PC-3 (cell line): ENCODE measurements at regions not wholly inside any gene's neighbourhood (a gene's known extent, or its start where the extent isn't known, plus 50 kb on each side); places are given as distances from the start of the nearest gene placed in this dataset.
A peak's percentile ranks its signal among the peaks of the same experiment; 100 is the strongest.

Experiments
- ATAC-seq: fragments of 200-7000 bp; cut with Tn5 transposase; 2 replicates; pipeline ENCODE4 v1.9.1; 2020; ENCODE audit warnings: mild to moderate bottlenecking, moderate library complexity
- BruUV-seq: library from RNA; stranded (reverse); fragments of 400-500 nt; replicated peaks from 2 replicates; lab custom pipeline; 2021; lab: Mats Ljungman, UMichigan
- CTCF ChIA-PET: fragments of 300-600 bp; sonication (Branson Sonifier 250); formaldehyde crosslinking; loops from one replicate; lab custom pipeline; 2022; ENCODE audit warnings: antibody characterized with exemption; lab: Charles Lee
- POLR2A ChIA-PET: fragments of 300-600 bp; sonication (Branson Sonifier 250); formaldehyde crosslinking; loops from one replicate; lab custom pipeline; 2022; ENCODE audit warnings: antibody characterized with exemption; ENCODE audit not compliant: unreplicated experiment; lab: Charles Lee
- DNase-seq: peaks from one replicate; pipeline ENCODE4 v3.0.0-alpha.2; 2015
- H2AFZ ChIP-seq: fragments of 300-600 bp; sonication (generic); 2 replicates; pipeline ENCODE4 v1.6.0; 2016; ENCODE audit warnings: antibody characterized with exemption, low read length
- H3F3A ChIP-seq: fragments of 300-600 bp; sonication (generic); one replicate; pipeline ENCODE4 v1.6.0; 2017; ENCODE audit warnings: antibody characterized with exemption, low read length, control low read depth, mild to moderate bottlenecking; ENCODE audit not compliant: unreplicated experiment
- H3K27ac ChIP-seq: fragments of 300-600 bp; sonication (generic); 2 replicates; pipeline ENCODE4 v1.5.1; 2016; ENCODE audit warnings: mild to moderate bottlenecking, low read length
- H3K27me3 ChIP-seq: fragments of 300-600 bp; sonication (generic); 2 replicates; pipeline ENCODE4 v1.6.1; 2016; ENCODE audit warnings: low read length, mixed read lengths
- H3K36me3 ChIP-seq: fragments of 300-600 bp; sonication (generic); 2 replicates; pipeline ENCODE4 v1.6.1; 2016; ENCODE audit warnings: low read depth, mixed run types, low read length, mixed read lengths
- H3K4me1 ChIP-seq: fragments of 300-600 bp; sonication (generic); 2 replicates; pipeline ENCODE4 v1.5.1; 2016; ENCODE audit warnings: low read length; ENCODE audit not compliant: insufficient read depth
- H3K4me2 ChIP-seq: fragments of 300-600 bp; sonication (generic); 2 replicates; pipeline ENCODE4 v1.6.0; 2016; ENCODE audit warnings: low read length
- H3K4me3 ChIP-seq: fragments of 300-600 bp; sonication (generic); 2 replicates; pipeline ENCODE4 v1.5.1; 2016; ENCODE audit warnings: mild to moderate bottlenecking, low read length, mixed read lengths
- H3K79me2 ChIP-seq: fragments of 300-600 bp; sonication (generic); 2 replicates; pipeline ENCODE4 v1.6.1; 2017; ENCODE audit warnings: low read length, mixed read lengths
- H3K9ac ChIP-seq: fragments of 300-600 bp; sonication (generic); 2 replicates; pipeline ENCODE4 v1.6.0; 2016; ENCODE audit warnings: mild to moderate bottlenecking, low read length
- H3K9me2 ChIP-seq: fragments of 300-600 bp; sonication (generic); replicated peaks from 2 replicates; pipeline ENCODE4 v1.6.1; 2016; ENCODE audit warnings: mixed run types, low read length, mixed read lengths
- H3K9me3 ChIP-seq: fragments of 300-600 bp; sonication (generic); 2 replicates; pipeline ENCODE4 v1.6.1; 2016; ENCODE audit warnings: low read length, mixed read lengths
- H4K20me1 ChIP-seq: fragments of 300-600 bp; sonication (generic); 2 replicates; pipeline ENCODE4 v1.6.1; 2016; ENCODE audit warnings: low read length, mixed read lengths
- EZH2 ChIP-seq: fragments of 300-600 bp; sonication (generic); IDR thresholded peaks from one replicate; pipeline ENCODE4 v1.6.1; 2017; ENCODE audit warnings: antibody characterized with exemption, mild to moderate bottlenecking, low read length; ENCODE audit not compliant: unreplicated experiment
- EZH2phosphoT487 ChIP-seq: fragments of 300-600 bp; sonication (generic); IDR thresholded peaks from 2 replicates; pipeline ENCODE4 v1.6.1; 2018; ENCODE audit warnings: mild to moderate bottlenecking, antibody characterized with exemption, low read length, borderline replicate concordance
- intact Hi-C: fragments of 100-400 bp; cut with micrococcal nuclease; formaldehyde crosslinking; loops from 2 replicates; pipeline ENCODE4 v1.9.0; 2023
- TF ChIP-seq, protein P1 (sequence below): fragments of 300-600 bp; sonication (generic); conservative IDR thresholded peaks from 2 replicates; pipeline ENCODE4 v1.5.1; 2017; ENCODE audit warnings: antibody characterized with exemption, low read depth, mild to moderate bottlenecking, low read length

DNA sequence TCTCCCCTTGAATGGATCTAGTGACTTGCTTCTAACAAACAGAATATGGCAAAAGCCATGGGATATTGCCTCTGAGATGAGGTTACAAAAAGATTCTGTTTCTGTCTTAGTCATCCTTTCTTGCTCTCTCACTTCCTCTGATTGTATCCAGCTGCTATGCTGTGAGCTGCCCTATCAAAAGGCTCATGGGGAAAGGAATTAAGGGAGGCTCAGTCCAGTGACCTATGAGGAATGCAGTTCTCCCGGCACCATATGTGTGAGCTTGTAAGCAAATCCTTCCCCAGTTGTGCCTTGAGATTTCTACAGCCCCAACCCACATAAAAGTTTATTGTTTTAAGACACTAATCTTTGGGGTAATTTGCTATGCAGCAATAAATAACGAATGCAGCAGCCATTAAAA lies 183.1 kb downstream of the KLHL28 start:
- ATAC-seq (peak; percentile 62), DNase-seq (peak; percentile 55)

DNA sequence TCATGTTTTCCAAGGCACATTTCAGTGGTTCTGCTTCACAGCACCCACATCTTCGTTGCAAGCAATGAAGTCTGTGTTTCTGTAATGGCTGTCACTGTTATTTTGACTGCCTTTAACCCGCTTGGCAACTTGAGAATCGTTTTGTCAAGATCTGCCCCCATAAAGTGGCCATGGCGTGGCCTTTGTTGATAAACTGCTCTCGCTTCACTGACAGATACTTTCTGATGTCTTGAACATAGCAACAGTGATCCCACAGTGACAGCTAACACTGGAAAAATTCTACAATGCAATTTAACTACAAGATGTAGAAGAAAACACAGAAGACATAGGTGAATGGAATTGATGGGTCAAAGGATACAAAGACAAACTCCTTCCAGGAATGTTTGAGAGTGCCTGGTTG lies 184.2 kb downstream of the KLHL28 start:
- DNase-seq (no peak), ATAC-seq (no peak)
- Histone ChIP-seq H3K4me2 (no peak overlapping the region), H3K4me3 (no peak overlapping the region), H3K9me2 (no peaks in the 10 kb centered on the region), H3F3A (no peaks in the 10 kb centered on the region), H3K9ac (no peak overlapping the region), H3K9me3 (no peaks in the 10 kb centered on the region), H3K27me3 (no peaks in the 10 kb centered on the region), H4K20me1 (no peaks in the 10 kb centered on the region), H2AFZ (no peak overlapping the region), H3K36me3 (no peaks in the 10 kb centered on the region), H3K79me2 (no peaks in the 10 kb centered on the region), H3K27ac (no peak overlapping the region), H3K4me1 (peaks cover 2% of the 10 kb centered on the region)
- POLR2A ChIA-PET: no interaction called here
- CTCF ChIA-PET: no interaction called here
- no TSS peak for BruUV-seq
- no peak for TF ChIP-seq EZH2phosphoT487
- no peak for TF ChIP-seq EZH2
- TF ChIP-seq, protein P1, sequence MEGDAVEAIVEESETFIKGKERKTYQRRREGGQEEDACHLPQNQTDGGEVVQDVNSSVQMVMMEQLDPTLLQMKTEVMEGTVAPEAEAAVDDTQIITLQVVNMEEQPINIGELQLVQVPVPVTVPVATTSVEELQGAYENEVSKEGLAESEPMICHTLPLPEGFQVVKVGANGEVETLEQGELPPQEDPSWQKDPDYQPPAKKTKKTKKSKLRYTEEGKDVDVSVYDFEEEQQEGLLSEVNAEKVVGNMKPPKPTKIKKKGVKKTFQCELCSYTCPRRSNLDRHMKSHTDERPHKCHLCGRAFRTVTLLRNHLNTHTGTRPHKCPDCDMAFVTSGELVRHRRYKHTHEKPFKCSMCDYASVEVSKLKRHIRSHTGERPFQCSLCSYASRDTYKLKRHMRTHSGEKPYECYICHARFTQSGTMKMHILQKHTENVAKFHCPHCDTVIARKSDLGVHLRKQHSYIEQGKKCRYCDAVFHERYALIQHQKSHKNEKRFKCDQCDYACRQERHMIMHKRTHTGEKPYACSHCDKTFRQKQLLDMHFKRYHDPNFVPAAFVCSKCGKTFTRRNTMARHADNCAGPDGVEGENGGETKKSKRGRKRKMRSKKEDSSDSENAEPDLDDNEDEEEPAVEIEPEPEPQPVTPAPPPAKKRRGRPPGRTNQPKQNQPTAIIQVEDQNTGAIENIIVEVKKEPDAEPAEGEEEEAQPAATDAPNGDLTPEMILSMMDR: no peak
- intact Hi-C loops: loop anchor here (5.0 kb wide), 2 partner anchors 45 to 75 kb away; no protein-coding TSS in a partner anchor

More for the DNA sequence above, 183.1 kb downstream of the KLHL28 start:
- H2AFZ ChIP-seq: no peak overlapping the region
- ChIA-PET CTCF (no interaction called here), POLR2A (no interaction called here)
- no peaks in the 10 kb centered on the region for H3K9me2 ChIP-seq
- H3K79me2 ChIP-seq: no peaks in the 10 kb centered on the region
- peaks cover 4% of the 10 kb centered on the region for H3K4me1 ChIP-seq
- no peaks in the 10 kb centered on the region for H3F3A ChIP-seq
- H3K36me3 ChIP-seq: no peaks in the 10 kb centered on the region
- intact Hi-C loops: loop anchor here (5.0 kb wide), 2 partner anchors 46 to 76 kb away; no protein-coding TSS in a partner anchor
- H3K9ac ChIP-seq: no peak overlapping the region
- H3K4me2 ChIP-seq: no peak overlapping the region
- BruUV-seq: no TSS peak
- TF ChIP-seq EZH2phosphoT487 (no peak), EZH2 (no peak)
- TF ChIP-seq, protein P1: no peak
- H3K4me3 ChIP-seq: no peak overlapping the region
- no peaks in the 10 kb centered on the region for H3K27me3 ChIP-seq
- H3K27ac ChIP-seq: no peak overlapping the region
- H4K20me1 ChIP-seq: no peaks in the 10 kb centered on the region
- no peaks in the 10 kb centered on the region for H3K9me3 ChIP-seq

DNA sequence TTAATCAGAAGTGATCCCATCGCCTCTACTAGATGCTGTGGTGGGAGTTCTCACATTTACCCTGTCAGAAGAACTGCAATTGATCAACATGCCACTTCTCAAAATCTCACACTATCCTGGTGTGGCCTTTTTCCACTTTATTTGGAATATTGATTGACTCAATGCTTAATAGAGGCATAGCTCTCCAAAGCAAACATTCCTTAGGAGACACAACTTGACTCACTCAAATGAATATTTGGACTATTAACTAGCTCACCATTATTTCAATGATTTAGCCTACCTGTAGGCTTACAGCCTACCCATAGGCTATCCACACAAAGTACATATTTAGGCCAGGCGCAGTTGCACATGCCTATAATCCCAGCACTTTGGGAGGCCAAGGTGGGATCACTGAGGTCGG lies 186.5 kb downstream of the KLHL28 start:
- H3F3A ChIP-seq: no peaks in the 10 kb centered on the region
- ChIA-PET POLR2A (no interaction called here), CTCF (interaction anchor here (0.7 kb wide), 1 partner anchor 20 kb away, joined by 3 read pairs; no protein-coding TSS in a partner anchor)
- no peaks in the 10 kb centered on the region for H3K9me2 ChIP-seq
- no peak overlapping the region for H2AFZ ChIP-seq
- ATAC-seq (peak; percentile 89), DNase-seq (peak; percentile 24)
- no peaks in the 10 kb centered on the region for H3K9me3 ChIP-seq
- TF ChIP-seq, protein P1: no peak
- no peak for TF ChIP-seq EZH2phosphoT487
- no peak for TF ChIP-seq EZH2
- no peaks in the 10 kb centered on the region for H3K36me3 ChIP-seq
- H4K20me1 ChIP-seq: no peaks in the 10 kb centered on the region
- no peak overlapping the region for H3K9ac ChIP-seq
- no TSS peak for BruUV-seq
- no peak overlapping the region for H3K4me2 ChIP-seq
- H3K79me2 ChIP-seq: no peaks in the 10 kb centered on the region
- no peak overlapping the region for H3K4me3 ChIP-seq
- H3K4me1 ChIP-seq: peaks cover 6% of the 10 kb centered on the region
- no peak overlapping the region for H3K27ac ChIP-seq
- no peaks in the 10 kb centered on the region for H3K27me3 ChIP-seq
- intact Hi-C loops: loop anchor here (5.0 kb wide), 2 partner anchors 43 to 73 kb away; no protein-coding TSS in a partner anchor
